ENCODE measurements at regions not wholly inside any gene's neighbourhood (a gene's known extent, or its start where the extent isn't known, plus 50 kb on each side); places are given as distances from the start of the nearest gene placed in this dataset.

DNA sequence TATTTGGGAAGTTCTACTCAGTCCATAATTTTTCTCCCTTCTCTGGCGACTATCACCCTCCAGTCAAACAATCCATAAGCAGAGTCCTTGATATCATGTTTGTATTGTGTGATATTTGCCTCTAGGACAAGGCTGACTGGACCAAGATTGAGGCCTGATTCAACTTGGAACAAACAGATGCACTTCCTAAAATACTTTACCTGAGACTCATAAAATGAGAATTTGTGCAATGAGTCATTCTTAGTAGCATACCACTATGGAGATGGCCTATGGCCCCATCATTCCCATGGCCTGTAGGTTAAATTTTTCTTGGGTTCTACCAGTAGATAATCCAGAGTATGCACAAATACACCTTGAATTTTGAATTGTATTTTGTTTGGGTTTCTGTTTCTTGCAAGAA lies 74.2 kb upstream of the DMD start:
- no peak for TF ChIP-seq EP300 (IDR thresholded peaks at IDR 0.05; ENCODE audit: low read depth)
- TF ChIP-seq, protein P1, sequence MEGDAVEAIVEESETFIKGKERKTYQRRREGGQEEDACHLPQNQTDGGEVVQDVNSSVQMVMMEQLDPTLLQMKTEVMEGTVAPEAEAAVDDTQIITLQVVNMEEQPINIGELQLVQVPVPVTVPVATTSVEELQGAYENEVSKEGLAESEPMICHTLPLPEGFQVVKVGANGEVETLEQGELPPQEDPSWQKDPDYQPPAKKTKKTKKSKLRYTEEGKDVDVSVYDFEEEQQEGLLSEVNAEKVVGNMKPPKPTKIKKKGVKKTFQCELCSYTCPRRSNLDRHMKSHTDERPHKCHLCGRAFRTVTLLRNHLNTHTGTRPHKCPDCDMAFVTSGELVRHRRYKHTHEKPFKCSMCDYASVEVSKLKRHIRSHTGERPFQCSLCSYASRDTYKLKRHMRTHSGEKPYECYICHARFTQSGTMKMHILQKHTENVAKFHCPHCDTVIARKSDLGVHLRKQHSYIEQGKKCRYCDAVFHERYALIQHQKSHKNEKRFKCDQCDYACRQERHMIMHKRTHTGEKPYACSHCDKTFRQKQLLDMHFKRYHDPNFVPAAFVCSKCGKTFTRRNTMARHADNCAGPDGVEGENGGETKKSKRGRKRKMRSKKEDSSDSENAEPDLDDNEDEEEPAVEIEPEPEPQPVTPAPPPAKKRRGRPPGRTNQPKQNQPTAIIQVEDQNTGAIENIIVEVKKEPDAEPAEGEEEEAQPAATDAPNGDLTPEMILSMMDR (IDR thresholded peaks at IDR 0.05), result no peak
- TF ChIP-seq POLR2A (IDR thresholded peaks at IDR 0.05), result no peak

Data from transverse colon (tissue), 3 donors.